GM18868 (cell line): ENCODE measurements at regions not wholly inside any gene's neighbourhood (a gene's known extent, or its start where the extent isn't known, plus 50 kb on each side); places are given as distances from the start of the nearest gene placed in this dataset.

Experiments used
- ATAC-seq: cut with Tn5 transposase; IDR thresholded peaks from one replicate; pipeline ENCODE4 v1.9.1; 2021; ENCODE audit warnings: mild to moderate bottlenecking, moderate library complexity; ENCODE audit not compliant: unreplicated experiment

- no peak for ATAC-seq
Measured at GRCh38 chr4:159498446-159499115, 395.7 kb downstream of the RAPGEF2 start.

GRCh38 chr4:159500861-159501260 is 398.0 kb downstream of the RAPGEF2 start:
- ATAC-seq = no peak

GRCh38 chr4:159503236-159504008 is 400.5 kb downstream of the RAPGEF2 start:
- ATAC-seq = no peak

- no peak for ATAC-seq
Measured at GRCh38 chr4:159504684-159505083, 401.8 kb downstream of the RAPGEF2 start.

- no peak for ATAC-seq
Measured at GRCh38 chr4:159505266-159505975, 402.5 kb downstream of the RAPGEF2 start.

GRCh38 chr4:159506801-159507517 is 404.1 kb downstream of the RAPGEF2 start:
- no peak for ATAC-seq

GRCh38 chr4:159508917-159509500 is 406.1 kb downstream of the RAPGEF2 start:
- no peak for ATAC-seq

- no peak for ATAC-seq
Measured at GRCh38 chr4:159512348-159512747, 409.5 kb downstream of the RAPGEF2 start.

- ATAC-seq = no peak
Measured at GRCh38 chr4:159515314-159516025, 412.6 kb downstream of the RAPGEF2 start.

- ATAC-seq = no peak
Measured at GRCh38 chr4:159516556-159517140, 413.8 kb downstream of the RAPGEF2 start.

GRCh38 chr4:159520074-159520473 is 417.2 kb downstream of the RAPGEF2 start:
- no peak for ATAC-seq

- no peak for ATAC-seq
Measured at GRCh38 chr4:159526172-159526571, 423.3 kb downstream of the RAPGEF2 start.

GRCh38 chr4:159534655-159535054 is 431.8 kb downstream of the RAPGEF2 start:
- no peak for ATAC-seq

GRCh38 chr4:159538556-159538955 is 435.7 kb downstream of the RAPGEF2 start:
- no peak for ATAC-seq

GRCh38 chr4:159540038-159540437 is 437.2 kb downstream of the RAPGEF2 start:
- no peak for ATAC-seq

GRCh38 chr4:159540501-159540900 is 437.6 kb downstream of the RAPGEF2 start:
- ATAC-seq = no peak

- no peak for ATAC-seq
Measured at GRCh38 chr4:159541143-159541542, 438.3 kb downstream of the RAPGEF2 start.

- no peak for ATAC-seq
Measured at GRCh38 chr4:159542296-159542695, 439.4 kb downstream of the RAPGEF2 start.

GRCh38 chr4:159543831-159544230 is 441.0 kb downstream of the RAPGEF2 start:
- ATAC-seq = no peak

GRCh38 chr4:159545556-159545955 is 442.7 kb downstream of the RAPGEF2 start:
- ATAC-seq = no peak
